GM12864 (cell line): ENCODE measurements at regions not wholly inside any gene's neighbourhood (a gene's known extent, or its start where the extent isn't known, plus 50 kb on each side); places are given as distances from the start of the nearest gene placed in this dataset.
A peak's percentile ranks its signal among the peaks of the same experiment; 100 is the strongest.

Experiments used
- DNase-seq: peaks from one replicate; pipeline ENCODE4 v3.0.0-alpha.2; 2011; ENCODE audit warnings: low read depth
- H3K4me3 ChIP-seq: 2 replicates; pipeline ENCODE4 v1.5.1; 2011; ENCODE audit warnings: mild to moderate bottlenecking, low read depth, low read length, control low read depth
- TF ChIP-seq, protein P1 (sequence below): IDR thresholded peaks from 2 replicates; pipeline ENCODE4 v1.5.1; 2011; ENCODE audit warnings: low read depth, mild to moderate bottlenecking, moderate library complexity, low read length, control low read depth, inconsistent platforms; ENCODE audit errors: missing control alignments

- TF ChIP-seq, protein P1, sequence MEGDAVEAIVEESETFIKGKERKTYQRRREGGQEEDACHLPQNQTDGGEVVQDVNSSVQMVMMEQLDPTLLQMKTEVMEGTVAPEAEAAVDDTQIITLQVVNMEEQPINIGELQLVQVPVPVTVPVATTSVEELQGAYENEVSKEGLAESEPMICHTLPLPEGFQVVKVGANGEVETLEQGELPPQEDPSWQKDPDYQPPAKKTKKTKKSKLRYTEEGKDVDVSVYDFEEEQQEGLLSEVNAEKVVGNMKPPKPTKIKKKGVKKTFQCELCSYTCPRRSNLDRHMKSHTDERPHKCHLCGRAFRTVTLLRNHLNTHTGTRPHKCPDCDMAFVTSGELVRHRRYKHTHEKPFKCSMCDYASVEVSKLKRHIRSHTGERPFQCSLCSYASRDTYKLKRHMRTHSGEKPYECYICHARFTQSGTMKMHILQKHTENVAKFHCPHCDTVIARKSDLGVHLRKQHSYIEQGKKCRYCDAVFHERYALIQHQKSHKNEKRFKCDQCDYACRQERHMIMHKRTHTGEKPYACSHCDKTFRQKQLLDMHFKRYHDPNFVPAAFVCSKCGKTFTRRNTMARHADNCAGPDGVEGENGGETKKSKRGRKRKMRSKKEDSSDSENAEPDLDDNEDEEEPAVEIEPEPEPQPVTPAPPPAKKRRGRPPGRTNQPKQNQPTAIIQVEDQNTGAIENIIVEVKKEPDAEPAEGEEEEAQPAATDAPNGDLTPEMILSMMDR: peak; percentile 73
- no peak overlapping the region for H3K4me3 ChIP-seq
- DNase-seq: no peak
Observed at GRCh38 chr20:63056236-63057170, 49.7 kb upstream of the BHLHE23 start.
